GM19438 (cell line): ENCODE measurements at regions not wholly inside any gene's neighbourhood (a gene's known extent, or its start where the extent isn't known, plus 50 kb on each side); places are given as distances from the start of the nearest gene placed in this dataset.

Experiments used
- ATAC-seq: cut with Tn5 transposase; IDR thresholded peaks from one replicate; pipeline ENCODE4 v1.9.1; 2021; ENCODE audit warnings: low read depth; ENCODE audit not compliant: unreplicated experiment

DNA sequence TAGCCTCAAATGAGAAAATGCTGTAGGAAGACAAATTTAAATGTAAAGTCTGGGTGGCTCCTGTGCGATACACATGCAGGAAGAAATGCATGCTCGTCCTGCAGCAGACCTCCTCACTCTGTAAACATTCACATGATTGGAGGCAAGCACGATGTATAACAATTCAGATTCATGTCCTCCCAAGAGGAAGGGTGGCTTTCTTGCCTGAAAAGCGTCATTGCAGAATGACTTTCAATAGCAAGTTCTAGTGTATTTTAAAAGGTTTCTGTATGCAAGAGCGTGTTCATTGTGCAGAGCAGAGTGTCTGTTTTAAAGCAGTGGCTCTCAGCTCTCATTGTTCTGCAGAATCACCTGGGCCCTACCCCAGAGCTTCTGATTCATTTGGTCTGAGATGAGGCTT lies 170.3 kb upstream of the CELF2 start:
- no peak for ATAC-seq

DNA sequence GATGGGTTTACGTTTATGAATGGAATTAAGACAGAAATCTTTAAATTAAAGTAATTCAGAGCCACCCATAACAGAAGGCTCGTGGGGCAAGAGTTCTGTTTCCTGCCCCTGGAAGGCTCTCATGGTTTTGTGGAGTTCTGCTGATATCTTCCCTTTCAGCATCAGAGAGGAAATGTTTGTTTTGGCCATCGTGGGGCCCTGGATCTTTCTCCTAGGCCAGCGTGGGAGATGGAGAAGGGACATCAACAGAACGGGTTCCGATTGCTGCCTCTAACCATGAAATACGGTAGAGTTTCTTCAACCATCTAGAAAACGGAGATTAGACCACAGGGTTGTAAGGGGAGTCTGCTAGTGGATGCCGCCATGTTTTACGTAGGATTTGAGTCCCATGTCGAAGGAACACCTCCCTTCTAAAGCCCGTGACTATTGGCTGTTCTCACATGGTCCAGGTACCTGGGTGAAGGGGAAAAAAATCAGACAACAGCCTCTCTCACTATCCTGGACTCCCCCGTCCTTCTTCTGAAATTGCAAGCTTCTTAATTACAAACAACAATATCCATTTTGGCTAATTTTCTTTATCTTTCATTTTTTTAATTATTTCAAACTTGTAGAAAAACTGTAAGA lies 169.1 kb upstream of the CELF2 start:
- ATAC-seq = no peak

DNA sequence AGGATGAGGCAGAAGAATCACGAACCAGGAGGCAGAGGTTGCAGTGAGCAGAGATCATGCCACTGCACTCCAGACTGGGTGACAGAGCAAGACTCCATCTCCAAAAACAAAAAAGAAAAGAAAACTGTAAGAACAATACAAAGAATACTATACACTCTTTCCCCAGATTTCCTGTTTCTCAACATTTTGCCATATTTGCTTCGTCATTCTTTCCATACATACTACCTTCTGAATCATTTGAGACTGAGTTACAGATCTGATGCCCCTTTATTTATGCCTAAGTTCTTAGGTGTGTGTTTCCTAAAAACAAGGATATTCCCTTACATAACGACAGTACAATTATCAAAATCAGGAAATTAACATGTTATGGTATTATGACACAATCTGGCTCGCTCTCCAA lies 168.4 kb upstream of the CELF2 start:
- ATAC-seq = no peak

DNA sequence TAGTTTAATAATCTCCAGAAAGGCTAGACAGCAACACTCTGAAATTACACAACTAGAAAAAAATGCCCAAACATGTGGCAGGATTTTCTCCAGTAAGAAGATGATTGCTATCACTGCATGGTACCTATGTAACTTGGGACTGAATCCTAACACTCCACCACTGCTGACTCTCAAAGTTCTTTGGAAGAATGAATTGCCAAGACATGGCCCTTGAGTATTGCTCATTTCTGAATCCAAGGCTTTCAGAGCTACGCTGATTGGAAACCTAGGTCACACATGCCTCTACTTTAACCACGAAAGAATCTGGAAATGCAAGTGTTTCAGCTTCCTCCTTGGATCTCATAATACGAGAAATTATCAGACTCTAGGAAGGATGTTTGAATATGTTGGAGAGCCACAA lies 167.5 kb upstream of the CELF2 start:
- no peak for ATAC-seq

DNA sequence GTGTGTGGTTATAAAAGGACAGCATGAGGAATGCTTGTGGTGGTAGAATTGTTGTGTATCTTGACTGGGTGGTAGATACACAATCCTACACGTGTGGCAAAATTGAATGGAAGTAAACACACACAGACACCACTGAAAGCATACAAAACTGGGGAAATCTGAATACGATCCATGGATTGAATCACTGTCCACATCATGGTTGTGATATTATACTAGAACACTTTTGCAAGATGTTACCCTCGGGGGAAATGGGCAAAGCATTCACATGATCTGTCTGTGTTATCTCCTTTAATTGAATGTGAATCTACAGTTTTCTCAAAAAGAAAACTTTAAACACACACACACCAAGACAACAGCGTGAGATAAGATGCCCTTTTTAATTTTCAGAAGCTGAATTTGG lies 165.2 kb upstream of the CELF2 start:
- ATAC-seq = no peak

DNA sequence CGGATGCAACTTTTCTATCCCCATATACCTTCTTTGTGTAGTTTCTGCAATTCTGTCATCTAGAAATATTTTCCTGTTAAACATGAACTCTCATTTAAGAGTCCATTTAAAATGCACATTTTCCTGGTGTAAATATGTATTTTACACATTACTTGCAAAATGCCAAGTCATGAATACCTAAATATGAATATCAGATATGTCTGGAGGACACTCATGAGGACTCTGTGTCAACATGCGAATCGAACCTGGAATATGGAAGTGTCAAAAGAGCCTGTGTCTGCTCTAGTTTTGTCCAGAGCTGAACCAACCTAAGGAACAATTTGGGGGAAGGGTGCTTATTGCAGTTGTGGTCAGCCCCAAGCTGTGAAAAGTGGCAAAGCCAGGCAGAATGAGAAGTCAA lies 163.7 kb upstream of the CELF2 start:
- ATAC-seq = no peak

DNA sequence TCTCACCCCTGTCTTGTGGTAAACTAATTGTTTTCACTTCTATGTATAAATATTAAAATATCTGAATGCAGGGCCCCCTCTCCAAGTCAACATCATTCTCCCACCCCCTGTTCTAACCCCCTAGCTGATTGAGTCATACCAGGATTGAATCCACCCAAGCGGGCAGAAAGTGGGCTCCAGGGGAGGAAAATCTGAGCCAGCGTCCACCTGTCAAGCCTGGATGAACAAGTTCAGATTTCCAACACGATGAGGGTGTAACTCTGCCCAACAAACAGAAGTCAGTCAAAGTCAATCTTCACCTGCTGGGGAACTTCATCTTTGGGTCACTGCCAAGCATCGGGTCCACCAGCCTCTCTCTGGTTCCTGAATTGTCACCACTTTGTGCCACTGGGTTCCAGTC lies 162.9 kb upstream of the CELF2 start:
- ATAC-seq = no peak

DNA sequence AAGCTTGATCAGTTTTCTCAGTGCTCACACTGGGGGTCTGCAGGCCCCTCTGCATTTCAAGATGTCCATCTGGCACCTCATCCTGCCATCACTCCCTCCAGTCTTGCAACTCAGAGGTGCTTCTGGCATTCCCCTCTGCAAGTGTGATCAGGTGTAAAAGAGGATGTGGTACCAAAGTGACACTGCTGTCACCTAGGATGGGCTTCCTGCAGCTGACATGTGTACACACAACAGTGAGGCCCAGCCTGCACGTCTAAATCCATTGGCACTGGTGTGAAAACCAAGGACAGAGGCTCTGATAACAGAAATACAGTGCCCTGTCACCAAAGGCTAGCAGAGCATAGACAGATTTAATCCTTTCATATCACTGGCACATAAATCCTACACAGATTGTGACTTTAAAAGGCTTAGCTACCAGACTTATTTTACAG lies 162.5 kb upstream of the CELF2 start:
- no peak for ATAC-seq

DNA sequence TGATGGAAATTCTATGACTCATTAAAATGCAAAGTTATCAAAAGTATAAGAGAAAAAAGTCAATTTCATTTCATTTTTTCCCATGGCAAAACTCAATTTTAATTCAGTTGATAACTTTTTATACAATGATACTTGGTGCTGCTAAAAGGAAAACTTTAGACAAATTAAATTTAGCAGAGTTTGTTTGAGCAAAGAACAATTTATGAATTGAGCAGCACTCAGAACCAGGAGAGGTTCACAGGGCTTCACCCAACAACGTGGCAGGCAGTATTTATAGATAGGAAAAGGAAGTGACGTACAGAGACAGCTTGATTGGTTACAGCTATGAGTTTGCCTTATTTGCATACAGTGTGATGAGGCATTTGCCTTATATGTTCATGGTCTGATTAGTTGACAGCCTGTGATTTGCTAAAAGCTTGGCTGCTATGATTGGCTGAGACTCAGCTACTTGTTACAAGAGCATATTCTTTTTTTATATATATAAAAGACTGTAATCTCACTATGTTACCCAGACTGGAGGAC lies 157.2 kb upstream of the CELF2 start:
- no peak for ATAC-seq

DNA sequence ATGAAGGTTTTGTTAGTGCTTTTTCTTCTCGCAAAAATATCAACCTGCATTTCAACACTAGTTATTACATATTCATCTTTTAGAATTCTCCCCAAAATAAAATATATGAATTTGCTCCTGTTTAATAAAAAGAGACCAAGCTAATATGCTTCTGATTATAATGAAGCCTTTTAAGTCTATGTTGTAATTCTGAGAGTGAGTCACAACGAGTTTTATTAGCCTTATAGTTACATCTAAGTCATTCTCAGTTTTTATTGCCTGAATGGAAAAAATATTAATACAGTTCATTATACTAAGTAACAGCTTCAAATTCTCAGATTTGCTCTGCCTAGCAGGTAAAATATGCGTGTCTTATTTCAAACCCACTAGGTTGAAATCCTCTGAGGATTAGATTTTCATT lies 152.4 kb upstream of the CELF2 start:
- ATAC-seq = no peak

DNA sequence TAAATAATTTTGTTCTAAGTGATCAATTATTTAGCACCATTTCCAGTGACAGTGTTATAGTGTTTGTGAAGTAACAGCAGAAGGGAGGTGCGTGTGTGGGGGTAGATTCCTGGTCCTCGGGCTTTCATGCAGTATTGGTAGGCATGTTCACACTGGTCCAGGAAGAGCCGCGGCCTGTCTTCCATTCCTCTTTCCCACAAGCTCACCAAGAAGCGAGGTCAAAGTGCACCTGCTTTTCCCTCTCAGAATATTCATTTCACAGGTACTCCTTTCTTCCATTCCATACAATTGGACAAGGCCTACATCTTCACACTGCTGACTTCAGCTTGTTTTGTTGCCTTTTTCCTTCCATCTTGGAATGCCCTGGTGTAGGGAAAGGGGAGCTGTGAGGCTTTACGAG lies 151.8 kb upstream of the CELF2 start:
- no peak for ATAC-seq

DNA sequence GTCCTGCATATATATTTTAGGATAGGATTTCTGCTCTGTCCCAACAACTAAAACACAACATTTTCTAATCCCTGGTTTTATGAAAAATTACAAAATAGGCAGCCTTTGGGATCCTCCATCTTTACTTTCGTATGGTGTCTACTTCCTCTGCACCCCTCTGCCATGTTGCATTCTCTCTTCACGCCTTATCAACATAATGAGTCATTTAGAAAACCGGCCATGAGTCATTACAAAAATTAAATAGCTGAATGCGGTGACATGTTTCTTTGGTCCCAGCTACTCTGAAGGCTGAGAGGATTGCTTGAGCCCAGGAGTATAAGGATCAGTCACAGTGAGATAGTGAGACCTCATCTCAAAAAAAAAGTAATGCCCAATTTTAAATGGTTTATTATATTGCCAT lies 148.1 kb upstream of the CELF2 start:
- ATAC-seq = no peak

DNA sequence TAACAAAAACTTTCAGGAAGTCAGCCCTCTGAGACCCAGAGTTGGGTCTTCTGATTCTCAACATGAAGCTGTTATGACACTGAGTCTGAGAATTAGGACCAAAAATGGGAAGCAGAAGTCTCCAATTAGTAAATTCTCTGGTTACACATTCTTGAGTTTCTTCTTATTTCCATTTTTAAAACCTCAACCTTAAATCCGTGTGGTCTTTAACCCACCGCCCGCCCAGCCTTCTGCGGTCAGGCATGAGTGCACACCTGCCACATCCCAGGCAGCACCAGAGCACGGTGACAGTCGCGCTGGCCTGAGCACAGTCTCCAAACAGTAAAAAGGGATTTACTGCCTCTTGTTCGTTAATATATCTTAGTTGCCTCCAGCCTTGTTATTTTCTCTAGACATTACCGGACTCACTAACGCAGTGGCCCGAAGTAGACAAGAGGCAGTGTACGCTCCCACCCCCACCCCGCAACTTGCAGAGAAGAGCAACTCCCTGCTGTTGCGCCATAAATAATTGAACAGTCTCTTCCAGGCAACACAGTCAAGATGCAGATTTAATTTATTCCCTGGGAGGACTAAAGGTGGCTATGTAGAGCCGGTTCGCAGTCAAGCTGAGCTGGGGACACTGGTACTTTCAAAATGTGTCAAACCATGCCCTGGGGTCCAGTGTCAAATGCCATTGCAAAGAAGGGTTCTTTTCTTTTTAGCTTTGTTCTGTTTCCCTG lies 147.0 kb upstream of the CELF2 start:
- peak; percentile 52 for ATAC-seq

DNA sequence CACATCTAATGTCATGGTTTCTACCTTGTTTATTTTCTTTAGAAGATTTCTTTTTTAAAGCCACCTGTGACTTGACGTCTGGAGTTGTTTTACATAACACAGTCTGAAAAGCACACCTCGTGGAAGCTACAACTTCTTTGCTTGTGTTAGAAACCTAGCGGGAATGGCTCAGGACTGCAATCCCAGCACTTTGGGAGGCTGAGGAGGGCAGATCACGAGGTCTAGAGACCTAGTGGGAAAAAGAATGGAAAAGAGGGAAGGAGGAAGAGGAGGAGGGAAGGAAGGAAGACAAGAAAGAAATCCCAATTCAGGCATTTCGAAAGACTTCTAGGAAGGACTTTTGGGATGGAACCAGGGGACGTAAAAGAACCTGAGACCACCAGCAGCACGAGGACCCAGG lies 146.3 kb upstream of the CELF2 start:
- no peak for ATAC-seq

DNA sequence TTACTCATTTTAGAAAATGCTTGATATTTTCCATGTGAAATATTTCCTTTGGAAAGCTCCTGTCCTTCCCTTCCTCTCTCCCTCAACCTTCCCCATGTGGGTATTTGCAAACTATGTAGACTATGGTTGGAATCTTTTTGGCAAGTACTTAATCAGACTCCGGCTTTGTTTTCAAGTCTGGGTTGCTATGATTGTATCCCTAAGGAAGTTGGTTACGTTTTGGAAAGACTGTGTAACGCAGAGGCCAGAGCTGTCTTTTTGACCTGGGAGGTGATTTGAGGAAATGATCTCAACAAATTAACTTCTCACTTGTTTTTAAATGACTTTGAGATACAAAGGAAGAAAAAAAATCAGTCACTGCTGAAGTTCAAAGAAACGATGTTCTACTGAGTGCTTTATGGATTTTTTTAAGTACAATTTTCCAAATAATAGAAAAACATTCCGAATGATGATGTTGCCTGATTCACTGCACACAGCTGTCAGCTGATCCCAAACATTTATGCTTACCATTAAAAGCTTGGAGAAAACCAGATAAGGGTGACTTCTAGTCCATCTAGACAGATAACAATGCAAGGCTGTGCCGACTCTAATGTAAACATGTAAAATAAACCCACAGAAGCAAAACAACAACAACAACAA lies 145.5 kb upstream of the CELF2 start:
- no peak for ATAC-seq

DNA sequence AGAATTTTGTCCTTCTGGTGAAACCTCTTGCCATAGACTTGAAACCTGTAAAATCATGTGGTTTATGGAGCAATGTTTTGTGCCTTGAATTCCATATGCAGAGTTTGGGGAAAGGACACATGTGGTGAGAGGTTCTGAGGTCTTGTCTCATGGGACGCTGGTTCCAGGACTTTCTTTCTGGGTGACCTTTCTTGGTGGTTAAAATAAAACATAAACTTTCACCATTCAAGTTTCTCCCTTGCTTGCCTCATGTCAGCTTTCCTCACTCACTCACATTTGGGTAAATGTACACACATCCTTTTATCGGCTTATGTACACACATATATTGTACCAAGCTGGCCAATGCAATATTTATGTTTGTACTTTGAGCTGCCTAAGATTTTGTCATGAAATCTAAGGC lies 144.9 kb upstream of the CELF2 start:
- ATAC-seq = no peak

DNA sequence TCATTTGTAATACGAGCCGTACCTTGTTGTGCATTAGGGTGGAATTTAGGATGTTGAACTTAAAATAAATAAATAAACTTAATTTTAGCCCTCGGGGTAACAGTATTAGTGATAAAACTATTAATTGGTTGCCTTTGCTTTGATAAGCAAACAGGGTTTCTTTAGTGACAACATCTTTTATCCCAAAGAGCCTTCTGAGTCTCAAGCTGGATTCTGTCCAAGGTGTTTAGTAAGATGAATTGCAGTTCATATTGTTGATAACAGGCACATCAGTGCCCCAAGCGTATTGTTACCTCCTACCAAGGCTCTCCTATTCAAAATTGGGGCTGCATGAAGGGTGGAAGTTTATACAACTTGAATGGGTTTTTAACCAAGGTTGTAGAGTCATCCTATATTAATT lies 144.4 kb upstream of the CELF2 start:
- no peak for ATAC-seq

DNA sequence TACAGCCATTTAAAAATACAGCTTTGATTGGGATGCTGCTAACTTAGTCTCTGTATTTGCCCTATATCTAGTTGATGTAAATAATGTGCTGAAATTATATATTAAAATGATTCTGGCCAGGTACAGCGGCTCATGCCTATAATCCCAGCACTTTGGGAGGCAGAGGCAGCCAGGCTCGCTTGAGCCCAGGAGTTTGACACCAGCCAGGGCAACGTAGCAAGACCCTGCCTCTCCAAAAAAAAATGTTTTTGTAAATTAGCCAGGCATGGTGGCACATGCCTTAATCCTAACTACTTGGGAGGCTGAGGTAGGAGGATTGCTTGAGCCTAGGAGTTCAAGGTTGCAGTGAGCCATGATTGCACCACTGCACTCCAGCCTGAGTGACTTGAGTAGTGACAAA lies 143.8 kb upstream of the CELF2 start:
- ATAC-seq = no peak

DNA sequence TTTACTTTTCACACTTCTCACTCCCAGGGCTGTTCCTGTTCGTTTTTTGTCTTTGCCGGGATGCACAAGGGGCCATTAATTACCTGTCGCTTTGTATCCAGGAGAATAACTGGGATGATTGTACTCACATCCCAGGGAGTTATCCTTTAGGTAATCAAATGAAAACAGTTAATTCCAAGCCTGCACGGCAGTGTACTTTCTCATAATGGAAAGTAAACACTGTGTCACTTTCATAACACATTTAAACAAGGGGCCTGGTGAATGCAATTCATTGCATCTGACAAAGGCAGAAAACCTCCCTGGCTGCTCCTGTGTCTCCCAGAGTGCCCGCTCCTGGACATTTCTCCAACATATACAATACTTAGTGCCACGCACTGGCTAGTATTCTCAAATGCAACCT lies 138.7 kb upstream of the CELF2 start:
- no peak for ATAC-seq

DNA sequence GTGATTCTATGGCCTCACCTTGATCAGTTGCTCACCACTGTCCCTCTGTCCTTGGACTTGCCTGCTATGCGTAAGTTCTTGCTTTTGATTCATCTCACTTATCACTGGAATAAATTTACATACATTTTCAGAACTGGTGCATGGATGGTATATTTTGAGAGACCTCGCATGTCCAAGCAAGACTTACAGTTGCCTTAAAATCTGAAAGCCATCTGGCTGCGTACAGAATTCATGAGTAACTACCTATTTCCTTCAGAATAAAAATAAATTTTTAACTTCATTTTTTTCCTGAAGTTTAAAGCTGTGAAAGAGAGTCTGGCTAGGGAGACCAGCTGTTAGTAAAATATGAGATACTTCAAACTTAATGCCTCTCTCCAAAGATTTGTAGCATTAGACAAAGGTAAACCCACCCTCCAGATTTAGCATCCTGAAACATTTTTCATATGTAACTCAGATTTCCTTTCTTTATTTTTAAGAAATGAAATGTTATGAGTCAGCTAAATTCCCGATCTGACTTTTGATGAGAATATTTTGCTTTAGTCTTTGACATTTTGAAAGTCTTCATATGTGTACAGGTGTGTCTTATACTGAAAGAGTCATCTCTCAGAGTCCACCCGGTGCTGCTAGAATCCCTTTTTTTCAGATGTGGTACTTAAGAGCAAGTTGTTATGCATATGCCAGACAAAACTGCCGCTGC lies 136.4 kb upstream of the CELF2 start:
- no peak for ATAC-seq

DNA sequence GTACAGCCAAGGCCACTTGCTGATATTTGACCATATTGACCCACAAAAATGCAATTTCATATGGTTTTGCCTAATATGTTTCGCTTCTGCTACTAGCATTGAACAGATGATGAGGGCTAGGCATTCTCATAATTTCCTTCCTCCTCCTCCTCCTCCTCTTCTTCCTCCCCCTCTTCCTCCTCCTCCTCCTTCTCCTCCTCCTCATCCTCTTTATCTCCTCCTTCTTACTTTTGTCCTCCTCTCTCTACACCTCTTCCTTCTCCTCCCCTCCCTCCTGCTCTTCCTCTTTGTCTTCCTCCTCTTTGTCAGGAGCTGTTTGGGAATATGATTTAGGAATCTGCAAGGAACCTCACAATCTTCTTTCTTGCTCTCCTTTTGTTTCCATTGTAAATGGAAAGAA lies 133.9 kb upstream of the CELF2 start:
- no peak for ATAC-seq
